ENCODE measurements at regions not wholly inside any gene's neighbourhood (a gene's known extent, or its start where the extent isn't known, plus 50 kb on each side); places are given as distances from the start of the nearest gene placed in this dataset.
"Not testable (repeated sequence)": the region's sequence is repeated elsewhere in the genome, so short reads cannot be mapped to it uniquely, and the experiment has no call there.

GRCh38 chr7:114081606-114082425 is 163.0 kb upstream of the PPP1R3A start:
- Histone ChIP-seq H3K36me3 (ENCODE audit: control insufficient read depth in 4 of 4, insufficient read depth in 4 of 4, low read length in 4 of 4) (no peaks in the 10 kb centered on the region), H3K9me3 (ENCODE audit: control insufficient read depth in 4 of 4, insufficient read depth in 3 of 4, low read length in 3 of 4) (peaks cover 0 to 3% (median 0%) of the 10 kb centered on the region in 4 donors), H3K4me3 (no peak overlapping the region), H3K27ac (ENCODE audit: low read depth in 1 of 2, low read length in 1 of 2) (no peak overlapping the region), H3K9ac (ENCODE audit: insufficient read depth in 1 of 2, low read length in 2 of 2) (peak overlapping the region in 1 of 2 donors; percentile 43), H3K27me3 (ENCODE audit: control insufficient read depth in 3 of 3, insufficient read depth in 3 of 3, low read length in 2 of 3) (peaks cover 0 to 5% (median 4%) of the 10 kb centered on the region in 3 donors), H3K4me1 (ENCODE audit: control insufficient read depth in 5 of 5, insufficient read depth in 5 of 5, low read length in 5 of 5) (peaks cover 0 to 18% (median 0%) of the 10 kb centered on the region in 5 donors)
- 29 to 31% methylated on average over 6 of the region's 6 CpGs for WGBS, 2 donors
- DNase-seq (peak; percentile 17 to 93 (median 89)), ATAC-seq (ENCODE audit: insufficient read depth, low FRiP score) (no peak)
- peak; percentile 14 for TF ChIP-seq CTCF (IDR thresholded peaks at IDR 0.05; ENCODE audit: control extremely low read depth, extremely low read depth)

- H3K27ac ChIP-seq (ENCODE audit: low read depth in 1 of 2, low read length in 1 of 2); H3K9me3 ChIP-seq (ENCODE audit: control insufficient read depth in 4 of 4, insufficient read depth in 3 of 4, low read length in 3 of 4); H3K4me1 ChIP-seq (ENCODE audit: control insufficient read depth in 5 of 5, insufficient read depth in 5 of 5, low read length in 5 of 5); DNase-seq; ATAC-seq (ENCODE audit: insufficient read depth, low FRiP score); H3K27me3 ChIP-seq (ENCODE audit: control insufficient read depth in 3 of 3, insufficient read depth in 3 of 3, low read length in 2 of 3); H3K4me3 ChIP-seq; H3K9ac ChIP-seq (ENCODE audit: insufficient read depth in 1 of 2, low read length in 2 of 2); H3K36me3 ChIP-seq (ENCODE audit: control insufficient read depth in 4 of 4, insufficient read depth in 4 of 4, low read length in 4 of 4): not testable (repeated sequence)
- 96 to 98% methylated on average over 18 of the region's 18 CpGs for WGBS, 2 donors
Observed at GRCh38 chr7:114077158-114077524, 158.3 kb upstream of the PPP1R3A start.

GRCh38 chr7:114076392-114077157 is 157.8 kb upstream of the PPP1R3A start:
- H3K27me3 ChIP-seq (ENCODE audit: control insufficient read depth in 3 of 3, insufficient read depth in 3 of 3, low read length in 2 of 3); H3K36me3 ChIP-seq (ENCODE audit: control insufficient read depth in 4 of 4, insufficient read depth in 4 of 4, low read length in 4 of 4); H3K9me3 ChIP-seq (ENCODE audit: control insufficient read depth in 4 of 4, insufficient read depth in 3 of 4, low read length in 3 of 4); H3K4me3 ChIP-seq; H3K27ac ChIP-seq (ENCODE audit: low read depth in 1 of 2, low read length in 1 of 2); H3K9ac ChIP-seq (ENCODE audit: insufficient read depth in 1 of 2, low read length in 2 of 2); H3K4me1 ChIP-seq (ENCODE audit: control insufficient read depth in 5 of 5, insufficient read depth in 5 of 5, low read length in 5 of 5); ATAC-seq (ENCODE audit: insufficient read depth, low FRiP score); DNase-seq: not testable (repeated sequence)
- WGBS, 2 donors: 95% methylated on average over 33 to 38 of the region's 38 CpGs

- H3K4me1 ChIP-seq (ENCODE audit: control insufficient read depth in 5 of 5, insufficient read depth in 5 of 5, low read length in 5 of 5): no peaks in the 10 kb centered on the region
- no peaks in the 10 kb centered on the region for H3K27me3 ChIP-seq (ENCODE audit: control insufficient read depth in 3 of 3, insufficient read depth in 3 of 3, low read length in 2 of 3)
- DNase-seq (no peak), ATAC-seq (ENCODE audit: insufficient read depth, low FRiP score) (no peak)
- no peaks in the 10 kb centered on the region for H3K36me3 ChIP-seq (ENCODE audit: control insufficient read depth in 4 of 4, insufficient read depth in 4 of 4, low read length in 4 of 4)
- no peak overlapping the region for H3K27ac ChIP-seq (ENCODE audit: low read depth in 1 of 2, low read length in 1 of 2)
- TF ChIP-seq CTCF (IDR thresholded peaks at IDR 0.05; ENCODE audit: control extremely low read depth, extremely low read depth): no peak
- WGBS, 2 donors: 18 to 35% methylated on average over 2 of the region's 2 CpGs
- no peak overlapping the region for H3K4me3 ChIP-seq
- no peak overlapping the region for H3K9ac ChIP-seq (ENCODE audit: insufficient read depth in 1 of 2, low read length in 2 of 2)
- H3K9me3 ChIP-seq (ENCODE audit: control insufficient read depth in 4 of 4, insufficient read depth in 3 of 4, low read length in 3 of 4): no peaks in the 10 kb centered on the region
Observed at GRCh38 chr7:114073701-114074100, 154.9 kb upstream of the PPP1R3A start.

Data from lung (tissue), 11 donors.